ENCODE measurements at regions not wholly inside any gene's neighbourhood (a gene's known extent, or its start where the extent isn't known, plus 50 kb on each side); places are given as distances from the start of the nearest gene placed in this dataset.

DNA sequence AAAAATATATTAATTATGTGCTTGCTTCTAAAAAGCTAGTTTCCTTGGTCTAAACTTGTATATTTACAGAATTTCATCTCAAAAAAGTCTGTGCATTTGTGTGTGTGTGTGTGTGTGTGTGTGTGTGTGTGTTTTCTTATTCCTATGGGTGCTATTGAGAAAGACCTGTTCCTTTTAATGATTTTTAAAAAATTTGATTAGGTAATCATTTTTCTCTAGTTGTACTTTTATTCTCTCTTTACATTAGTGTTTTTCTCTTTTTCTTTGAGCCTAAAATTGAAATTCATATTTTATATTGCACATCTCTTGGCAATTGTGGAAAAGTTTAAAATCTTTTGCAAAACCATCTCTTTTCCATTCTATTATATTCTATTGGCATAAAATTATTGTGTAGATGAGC is 690.4 kb upstream of the NDST4 start:
- H3K27ac ChIP-seq = no peak overlapping the region
- no peaks in the 10 kb centered on the region for H3K27me3 ChIP-seq (replicated peaks; ENCODE audit: insufficient read depth)
- H3K36me3 ChIP-seq = no peaks in the 10 kb centered on the region
- DNase-seq (ENCODE audit: low spot score) = no peak
- H3K4me1 ChIP-seq (replicated peaks) = no peaks in the 10 kb centered on the region
- H3K9me3 ChIP-seq = no peaks in the 10 kb centered on the region
- intact Hi-C loops (cut with DNase I) = no loop called here
- no peak overlapping the region for H3K4me3 ChIP-seq
- TF ChIP-seq POLR2AphosphoS5 (IDR thresholded peaks at IDR 0.05) (no peak), POLR2A (IDR thresholded peaks at IDR 0.05) (no peak)
- TF ChIP-seq, protein P1, sequence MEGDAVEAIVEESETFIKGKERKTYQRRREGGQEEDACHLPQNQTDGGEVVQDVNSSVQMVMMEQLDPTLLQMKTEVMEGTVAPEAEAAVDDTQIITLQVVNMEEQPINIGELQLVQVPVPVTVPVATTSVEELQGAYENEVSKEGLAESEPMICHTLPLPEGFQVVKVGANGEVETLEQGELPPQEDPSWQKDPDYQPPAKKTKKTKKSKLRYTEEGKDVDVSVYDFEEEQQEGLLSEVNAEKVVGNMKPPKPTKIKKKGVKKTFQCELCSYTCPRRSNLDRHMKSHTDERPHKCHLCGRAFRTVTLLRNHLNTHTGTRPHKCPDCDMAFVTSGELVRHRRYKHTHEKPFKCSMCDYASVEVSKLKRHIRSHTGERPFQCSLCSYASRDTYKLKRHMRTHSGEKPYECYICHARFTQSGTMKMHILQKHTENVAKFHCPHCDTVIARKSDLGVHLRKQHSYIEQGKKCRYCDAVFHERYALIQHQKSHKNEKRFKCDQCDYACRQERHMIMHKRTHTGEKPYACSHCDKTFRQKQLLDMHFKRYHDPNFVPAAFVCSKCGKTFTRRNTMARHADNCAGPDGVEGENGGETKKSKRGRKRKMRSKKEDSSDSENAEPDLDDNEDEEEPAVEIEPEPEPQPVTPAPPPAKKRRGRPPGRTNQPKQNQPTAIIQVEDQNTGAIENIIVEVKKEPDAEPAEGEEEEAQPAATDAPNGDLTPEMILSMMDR (IDR thresholded peaks at IDR 0.05) = no peak

- Histone ChIP-seq H3K4me1 (replicated peaks) (no peaks in the 10 kb centered on the region), H3K27ac (no peak overlapping the region), H3K27me3 (replicated peaks; ENCODE audit: insufficient read depth) (no peaks in the 10 kb centered on the region), H3K9me3 (no peaks in the 10 kb centered on the region), H3K36me3 (no peaks in the 10 kb centered on the region), H3K4me3 (no peak overlapping the region)
- WGBS = 81% methylated on average over 2 of the region's 2 CpGs
- intact Hi-C loops (cut with DNase I) = no loop called here
- TF ChIP-seq, protein P1 (IDR thresholded peaks at IDR 0.05) = no peak
- TF ChIP-seq POLR2AphosphoS5 (IDR thresholded peaks at IDR 0.05) (no peak), POLR2A (IDR thresholded peaks at IDR 0.05) (no peak)
- no peak for DNase-seq (ENCODE audit: low spot score)
Measured at GRCh38 chr4:115790812-115791211, 677.4 kb upstream of the NDST4 start.

GRCh38 chr4:115781528-115782146 is 668.2 kb upstream of the NDST4 start:
- Histone ChIP-seq H3K9me3 (no peaks in the 10 kb centered on the region), H3K36me3 (no peaks in the 10 kb centered on the region), H3K27ac (no peak overlapping the region), H3K27me3 (replicated peaks; ENCODE audit: insufficient read depth) (no peaks in the 10 kb centered on the region), H3K4me3 (no peak overlapping the region), H3K4me1 (replicated peaks) (no peaks in the 10 kb centered on the region)
- intact Hi-C loops (cut with DNase I) = no loop called here
- no peak for DNase-seq (ENCODE audit: low spot score)
- WGBS = 53% methylated on average over 10 of the region's 10 CpGs
- TF ChIP-seq, protein P1 (IDR thresholded peaks at IDR 0.05) = no peak
- TF ChIP-seq POLR2A (IDR thresholded peaks at IDR 0.05) (no peak), POLR2AphosphoS5 (IDR thresholded peaks at IDR 0.05) (no peak)

GRCh38 chr4:115780835-115781234 is 667.4 kb upstream of the NDST4 start:
- H3K27me3 ChIP-seq (replicated peaks; ENCODE audit: insufficient read depth) = no peaks in the 10 kb centered on the region
- DNase-seq (ENCODE audit: low spot score) = no peak
- TF ChIP-seq POLR2AphosphoS5 (IDR thresholded peaks at IDR 0.05) = no peak
- TF ChIP-seq, protein P1 (IDR thresholded peaks at IDR 0.05) = no peak
- no peak for TF ChIP-seq POLR2A (IDR thresholded peaks at IDR 0.05)
- H3K4me3 ChIP-seq = no peak overlapping the region
- H3K36me3 ChIP-seq = no peaks in the 10 kb centered on the region
- no peaks in the 10 kb centered on the region for H3K4me1 ChIP-seq (replicated peaks)
- no peaks in the 10 kb centered on the region for H3K9me3 ChIP-seq
- H3K27ac ChIP-seq = no peak overlapping the region
- intact Hi-C loops (cut with DNase I) = no loop called here

- 63% methylated on average over 4 of the region's 4 CpGs for WGBS
- no peaks in the 10 kb centered on the region for H3K9me3 ChIP-seq
- no peaks in the 10 kb centered on the region for H3K4me1 ChIP-seq (replicated peaks)
- no peaks in the 10 kb centered on the region for H3K36me3 ChIP-seq
- TF ChIP-seq, protein P1 (IDR thresholded peaks at IDR 0.05) = no peak
- TF ChIP-seq POLR2A (IDR thresholded peaks at IDR 0.05) = no peak
- no peak for TF ChIP-seq POLR2AphosphoS5 (IDR thresholded peaks at IDR 0.05)
- H3K27ac ChIP-seq = no peak overlapping the region
- no peak overlapping the region for H3K4me3 ChIP-seq
- DNase-seq (ENCODE audit: low spot score) = no peak
- H3K27me3 ChIP-seq (replicated peaks; ENCODE audit: insufficient read depth) = no peaks in the 10 kb centered on the region
- intact Hi-C loops (cut with DNase I) = no loop called here
Measured at GRCh38 chr4:115780268-115780667, 666.8 kb upstream of the NDST4 start.
